ENCODE measurements at regions not wholly inside any gene's neighbourhood (a gene's known extent, or its start where the extent isn't known, plus 50 kb on each side); places are given as distances from the start of the nearest gene placed in this dataset.

DNA sequence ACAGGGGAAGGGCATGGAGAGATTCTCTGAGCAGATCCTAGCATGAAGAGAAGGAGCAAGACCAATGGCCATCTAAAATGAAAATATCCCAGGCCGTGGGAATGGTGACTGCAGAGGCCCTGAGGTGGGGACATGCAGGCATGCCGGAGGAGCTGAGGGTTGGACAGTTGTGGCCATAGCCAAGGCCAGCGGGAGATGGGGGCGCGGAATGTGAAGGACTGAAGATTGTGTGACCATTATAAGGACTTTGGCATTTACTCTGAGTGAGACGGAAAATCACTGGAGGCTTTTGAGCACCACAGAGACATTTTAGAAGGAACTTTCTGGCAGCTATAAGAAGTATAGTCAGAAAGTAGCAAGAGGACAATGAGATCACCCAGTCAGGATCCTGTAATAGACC lies 341.1 kb downstream of the SFMBT2 start:
- Histone ChIP-seq H3K36me3 (replicated peaks in 1 of 2; ENCODE audit: control insufficient read depth in 1 of 2, insufficient read depth in 2 of 2, low read length in 2 of 2) (no peaks in the 10 kb centered on the region), H2AFZ (ENCODE audit: low read length) (no peak overlapping the region), H3K9me3 (ENCODE audit: low read length) (no peaks in the 10 kb centered on the region), H4K20me1 (ENCODE audit: insufficient read depth, low read length) (no peaks in the 10 kb centered on the region), H3K4me3 (replicated peaks in 1 of 3; ENCODE audit: insufficient read depth in 1 of 3, low read depth in 2 of 3, low read length in 3 of 3) (no peak overlapping the region), H3K27ac (ENCODE audit: extremely low read length, insufficient read depth, low read length) (no peak overlapping the region), H3K4me1 (ENCODE audit: insufficient read depth, low read length) (no peaks in the 10 kb centered on the region), H3K4me2 (ENCODE audit: low read depth, low read length) (no peak overlapping the region), H3K79me2 (ENCODE audit: insufficient read depth, low read length) (no peaks in the 10 kb centered on the region), H3K27me3 (ENCODE audit: control insufficient read depth in 1 of 2, insufficient read depth in 2 of 2, low read length in 2 of 2) (no peaks in the 10 kb centered on the region; a peak in 2 of 5 replicates), H3K9ac (ENCODE audit: insufficient read depth, low read depth, low read length) (no peak overlapping the region)
- no peak for DNase-seq (ENCODE audit: low spot score)
- BruUV-seq (replicated peaks), result no TSS peak
- ChIA-PET CTCF (ENCODE audit: low intra/inter-chr PET ratio, low total read pairs) (no interaction called here), POLR2A (no interaction called here)
- ATAC-seq, result no peak
- 18% methylated on average over 6 of the region's 6 CpGs for WGBS (ENCODE audit: low lambda C conversion rate)
- in situ Hi-C loops (cut with HindIII; ENCODE audit: extremely low pct_ligation_motif_present, low pct_unique_long_range_greater_than_20kb) (no loop called here), intact Hi-C loops (cut with micrococcal nuclease; ENCODE audit: unreplicated experiment) (no loop called here)
- no peak for TF ChIP-seq REPIN1 (CRISPR knock-in tag; IDR thresholded peaks at IDR 0.05; ENCODE audit: borderline replicate concordance, low read depth)
- TF ChIP-seq RFX3 (CRISPR knock-in tag; IDR thresholded peaks at IDR 0.05), result no peak
- no peak for TF ChIP-seq ZNF33A (CRISPR knock-in tag; IDR thresholded peaks at IDR 0.05; ENCODE audit: borderline replicate concordance)
- TF ChIP-seq, protein P1, sequence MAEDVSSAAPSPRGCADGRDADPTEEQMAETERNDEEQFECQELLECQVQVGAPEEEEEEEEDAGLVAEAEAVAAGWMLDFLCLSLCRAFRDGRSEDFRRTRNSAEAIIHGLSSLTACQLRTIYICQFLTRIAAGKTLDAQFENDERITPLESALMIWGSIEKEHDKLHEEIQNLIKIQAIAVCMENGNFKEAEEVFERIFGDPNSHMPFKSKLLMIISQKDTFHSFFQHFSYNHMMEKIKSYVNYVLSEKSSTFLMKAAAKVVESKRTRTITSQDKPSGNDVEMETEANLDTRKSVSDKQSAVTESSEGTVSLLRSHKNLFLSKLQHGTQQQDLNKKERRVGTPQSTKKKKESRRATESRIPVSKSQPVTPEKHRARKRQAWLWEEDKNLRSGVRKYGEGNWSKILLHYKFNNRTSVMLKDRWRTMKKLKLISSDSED (CRISPR knock-in tag; IDR thresholded peaks at IDR 0.05), result no peak
- no peak for TF ChIP-seq TBP (CRISPR knock-in tag; IDR thresholded peaks at IDR 0.05)
- no peak for TF ChIP-seq SPEN (CRISPR knock-in tag; IDR thresholded peaks at IDR 0.05; ENCODE audit: low read depth)
- TF ChIP-seq, protein P2, sequence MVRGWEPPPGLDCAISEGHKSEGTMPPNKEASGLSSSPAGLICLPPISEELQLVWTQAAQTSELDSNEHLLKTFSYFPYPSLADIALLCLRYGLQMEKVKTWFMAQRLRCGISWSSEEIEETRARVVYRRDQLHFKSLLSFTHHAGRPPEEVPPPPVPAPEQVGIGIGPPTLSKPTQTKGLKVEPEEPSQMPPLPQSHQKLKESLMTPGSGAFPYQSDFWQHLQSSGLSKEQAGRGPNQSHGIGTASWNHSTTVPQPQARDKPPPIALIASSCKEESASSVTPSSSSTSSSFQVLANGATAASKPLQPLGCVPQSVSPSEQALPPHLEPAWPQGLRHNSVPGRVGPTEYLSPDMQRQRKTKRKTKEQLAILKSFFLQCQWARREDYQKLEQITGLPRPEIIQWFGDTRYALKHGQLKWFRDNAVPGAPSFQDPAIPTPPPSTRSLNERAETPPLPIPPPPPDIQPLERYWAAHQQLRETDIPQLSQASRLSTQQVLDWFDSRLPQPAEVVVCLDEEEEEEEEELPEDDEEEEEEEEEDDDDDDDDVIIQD (CRISPR knock-in tag; IDR thresholded peaks at IDR 0.05; ENCODE audit: low read depth), result no peak
- no peak for FAIRE-seq
